HL-60 (cell line): ENCODE measurements at regions not wholly inside any gene's neighbourhood (a gene's known extent, or its start where the extent isn't known, plus 50 kb on each side); places are given as distances from the start of the nearest gene placed in this dataset.

ENCODE experiments used
- GABPA ChIP-seq: IDR thresholded peaks from 2 replicates; pipeline ENCODE4 v1.6.1; 2012; ENCODE audit warnings: low read depth
- POLR2AphosphoS5 ChIP-seq: IDR thresholded peaks from 2 replicates; pipeline ENCODE4 v1.6.1; 2012; ENCODE audit warnings: low read depth
- SPI1 ChIP-seq: IDR thresholded peaks from 2 replicates; pipeline ENCODE4 v1.6.1; 2012; ENCODE audit warnings: low read depth, mild to moderate bottlenecking, borderline replicate concordance
- TF ChIP-seq, protein P1 (sequence below): IDR thresholded peaks from one replicate; pipeline ENCODE4 v1.5.1; 2011; ENCODE audit warnings: low read length, control low read depth, inconsistent platforms; ENCODE audit not compliant: insufficient read depth

DNA sequence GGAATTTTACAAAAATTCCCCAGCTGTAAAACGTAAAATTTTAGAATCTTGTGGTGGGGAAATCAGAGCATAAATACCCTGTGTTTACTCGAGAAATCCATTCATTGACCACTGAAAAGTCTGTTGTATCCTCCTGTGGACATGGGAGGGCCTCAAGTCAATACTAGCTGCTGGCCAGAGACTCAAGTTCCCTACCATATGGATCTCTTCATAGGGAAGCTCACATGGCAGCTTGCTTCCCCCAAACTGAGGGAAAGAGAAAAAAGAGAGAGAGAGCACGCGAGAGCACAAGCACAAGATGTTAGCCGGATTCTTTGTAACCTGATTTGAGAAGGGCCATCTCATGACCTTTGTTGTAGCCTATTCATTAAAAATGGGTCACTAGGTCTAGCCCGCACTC lies 591.9 kb downstream of the LRRC70 start:
- TF ChIP-seq SPI1: no peak
- no peak for TF ChIP-seq POLR2AphosphoS5
- TF ChIP-seq, protein P1, sequence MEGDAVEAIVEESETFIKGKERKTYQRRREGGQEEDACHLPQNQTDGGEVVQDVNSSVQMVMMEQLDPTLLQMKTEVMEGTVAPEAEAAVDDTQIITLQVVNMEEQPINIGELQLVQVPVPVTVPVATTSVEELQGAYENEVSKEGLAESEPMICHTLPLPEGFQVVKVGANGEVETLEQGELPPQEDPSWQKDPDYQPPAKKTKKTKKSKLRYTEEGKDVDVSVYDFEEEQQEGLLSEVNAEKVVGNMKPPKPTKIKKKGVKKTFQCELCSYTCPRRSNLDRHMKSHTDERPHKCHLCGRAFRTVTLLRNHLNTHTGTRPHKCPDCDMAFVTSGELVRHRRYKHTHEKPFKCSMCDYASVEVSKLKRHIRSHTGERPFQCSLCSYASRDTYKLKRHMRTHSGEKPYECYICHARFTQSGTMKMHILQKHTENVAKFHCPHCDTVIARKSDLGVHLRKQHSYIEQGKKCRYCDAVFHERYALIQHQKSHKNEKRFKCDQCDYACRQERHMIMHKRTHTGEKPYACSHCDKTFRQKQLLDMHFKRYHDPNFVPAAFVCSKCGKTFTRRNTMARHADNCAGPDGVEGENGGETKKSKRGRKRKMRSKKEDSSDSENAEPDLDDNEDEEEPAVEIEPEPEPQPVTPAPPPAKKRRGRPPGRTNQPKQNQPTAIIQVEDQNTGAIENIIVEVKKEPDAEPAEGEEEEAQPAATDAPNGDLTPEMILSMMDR: no peak
- TF ChIP-seq GABPA: no peak
